Fibroblast of upper back skin (primary cell): ENCODE measurements at regions not wholly inside any gene's neighbourhood (a gene's known extent, or its start where the extent isn't known, plus 50 kb on each side); places are given as distances from the start of the nearest gene placed in this dataset.

ENCODE experiments used
- DNase-seq: peaks from one replicate; pipeline ENCODE4 v3.0.0-alpha.2; 2013

- no peak for DNase-seq
Measured at GRCh38 chr2:103284750-103285149, 522.9 kb downstream of the TMEM182 start.

- DNase-seq: no peak
Measured at GRCh38 chr2:103285354-103285753, 523.5 kb downstream of the TMEM182 start.

DNA sequence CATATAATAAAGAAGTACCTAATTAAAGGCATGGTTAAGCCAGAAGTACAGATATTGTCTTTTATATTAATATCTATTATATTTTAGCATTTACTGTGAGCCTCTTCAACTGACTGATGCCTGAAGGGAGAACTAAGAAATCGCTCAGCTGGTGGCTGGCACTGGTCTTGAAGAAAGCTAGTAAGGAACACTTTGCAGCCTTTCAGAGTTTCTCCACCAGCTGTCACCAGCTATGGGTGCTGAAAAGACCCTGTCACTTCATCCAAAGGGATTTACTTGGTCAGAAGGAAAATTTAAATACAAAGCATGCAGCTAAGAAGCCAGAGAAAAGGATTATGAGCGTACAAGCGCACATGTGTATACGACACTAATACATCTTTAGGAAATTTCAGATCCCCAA lies 525.9 kb downstream of the TMEM182 start:
- DNase-seq: no peak

DNA sequence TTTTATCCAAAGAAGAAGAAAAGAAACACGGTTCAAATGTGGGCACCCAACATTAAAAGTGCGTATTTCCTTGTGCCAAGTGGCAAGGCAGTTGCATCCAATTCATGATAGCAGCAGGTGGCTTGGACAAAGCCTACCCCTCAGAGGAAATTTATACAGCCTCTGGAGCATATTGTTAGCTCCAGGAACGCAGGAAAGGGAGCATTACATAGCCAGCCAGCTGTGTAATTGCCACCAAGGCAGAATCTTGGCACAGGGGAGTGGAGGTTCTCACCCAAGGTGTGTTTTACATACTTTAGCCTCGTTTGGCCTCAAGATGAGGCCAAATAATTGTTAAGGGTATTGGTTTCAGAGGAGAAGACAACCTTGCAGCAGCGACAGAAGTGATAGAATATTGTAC lies 526.9 kb downstream of the TMEM182 start:
- DNase-seq: no peak

GRCh38 chr2:103289105-103289725 lies 527.4 kb downstream of the TMEM182 start:
- DNase-seq: no peak

DNA sequence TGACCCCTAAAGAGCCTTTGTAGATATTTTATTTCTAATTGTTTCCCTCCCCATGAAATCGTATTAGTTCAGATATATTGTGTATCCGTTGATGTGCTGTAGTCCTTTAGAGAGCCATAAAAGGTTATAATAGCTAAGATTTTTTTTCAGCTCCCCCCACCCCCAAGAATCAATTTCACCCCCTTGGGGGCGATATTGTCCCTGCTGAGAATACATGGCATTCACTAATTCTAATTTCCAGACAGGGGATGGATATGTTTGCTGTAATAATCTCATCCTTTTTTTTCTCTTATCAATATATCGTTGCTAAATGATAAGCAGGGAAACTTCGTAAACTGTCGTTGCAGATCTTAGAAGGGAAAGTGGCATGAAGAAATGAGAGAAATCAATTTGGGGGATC lies 530.7 kb downstream of the TMEM182 start:
- no peak for DNase-seq

GRCh38 chr2:103293067-103293741 lies 531.4 kb downstream of the TMEM182 start:
- DNase-seq: no peak

DNA sequence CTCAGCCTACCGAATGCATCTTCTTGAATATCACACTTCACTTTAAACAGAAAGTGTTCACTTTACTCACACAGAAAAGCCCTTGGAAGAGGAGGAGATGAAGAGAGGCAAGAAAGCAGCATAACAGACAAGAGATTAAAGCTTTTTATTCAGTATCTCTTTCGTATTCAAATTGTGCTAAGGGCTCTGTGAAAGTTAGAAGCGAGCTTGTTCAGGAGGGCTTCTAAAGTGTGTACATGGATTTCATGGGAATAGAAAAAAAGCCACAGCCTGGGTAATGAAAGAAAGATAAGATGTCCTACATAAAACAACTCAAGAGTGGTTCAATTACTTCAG lies 531.9 kb downstream of the TMEM182 start:
- no peak for DNase-seq

DNA sequence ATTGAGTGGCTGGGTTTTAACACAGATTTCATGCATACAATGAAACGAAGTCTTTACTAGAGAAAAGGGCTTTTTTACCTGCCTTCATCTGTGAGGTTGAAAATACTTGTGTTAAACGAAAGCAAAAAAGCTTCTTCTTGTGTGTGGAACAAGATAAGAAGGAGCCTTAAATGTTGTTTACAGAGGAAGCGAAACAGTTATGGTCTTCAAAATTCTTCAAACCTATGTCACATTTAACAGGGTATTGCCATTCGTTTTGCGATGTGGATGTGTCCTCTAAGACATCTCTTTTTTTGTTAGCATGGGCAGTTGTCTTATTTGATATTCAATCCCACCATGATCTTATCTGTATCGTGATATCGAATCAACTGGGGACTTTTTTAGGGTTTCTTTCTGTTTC lies 532.6 kb downstream of the TMEM182 start:
- no peak for DNase-seq

GRCh38 chr2:103295591-103295990 lies 533.8 kb downstream of the TMEM182 start:
- no peak for DNase-seq

DNA sequence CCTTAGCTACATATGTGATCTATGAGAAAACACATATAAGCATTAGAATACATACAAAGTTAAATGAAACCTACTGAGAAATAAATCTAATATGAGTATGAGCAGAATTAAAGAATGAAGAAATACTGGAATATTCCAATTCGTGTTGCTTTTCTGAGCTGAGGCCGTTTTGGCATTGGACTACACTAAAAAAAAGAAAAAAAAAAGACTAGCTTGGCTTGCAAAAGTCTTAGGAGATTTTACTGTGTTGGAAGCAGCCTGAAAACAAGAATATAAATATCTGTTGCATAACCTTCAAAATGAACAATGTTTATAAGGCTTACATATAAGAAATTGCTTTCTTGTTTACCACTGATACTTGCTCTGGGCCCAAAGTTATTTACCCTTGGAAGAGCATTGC lies 562.8 kb downstream of the TMEM182 start:
- DNase-seq: no peak

GRCh38 chr2:103327386-103327785 lies 565.6 kb downstream of the TMEM182 start:
- no peak for DNase-seq

DNA sequence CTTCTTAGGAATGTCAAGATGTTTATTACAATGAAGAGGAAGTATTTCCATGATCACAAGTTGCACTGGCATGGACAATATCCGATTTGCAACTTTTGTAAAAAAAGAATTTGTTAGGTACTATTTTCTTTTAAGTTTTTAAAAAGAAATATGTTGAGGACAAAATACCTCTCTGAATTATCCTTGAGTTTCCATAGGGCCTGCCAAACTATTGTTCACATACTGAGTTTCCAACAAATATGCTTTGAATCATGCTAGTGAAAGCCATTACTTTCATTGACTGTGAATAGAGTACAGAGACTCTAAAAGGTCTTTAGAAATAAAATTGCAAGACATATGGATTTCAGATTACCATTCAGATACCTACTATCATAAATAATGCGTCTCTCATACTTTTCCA lies 566.1 kb downstream of the TMEM182 start:
- DNase-seq: no peak

DNA sequence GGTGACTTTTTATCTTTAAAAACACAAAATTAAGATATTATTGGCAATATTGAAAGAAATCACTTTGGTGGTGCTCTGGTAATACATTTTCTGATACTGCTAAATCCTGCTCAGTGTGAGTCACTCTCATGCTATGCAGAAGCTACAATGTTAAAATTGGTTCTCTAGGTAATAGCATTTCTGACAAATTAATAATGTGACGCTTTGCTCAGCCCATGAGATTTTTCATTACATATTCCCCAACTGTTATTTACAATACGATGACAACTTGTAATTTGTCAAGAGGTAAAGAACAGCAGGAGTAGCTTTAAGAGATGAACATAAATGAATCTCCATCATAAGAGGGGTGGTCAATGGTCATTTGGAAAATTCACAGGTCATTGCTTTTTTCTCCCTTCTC lies 573.6 kb downstream of the TMEM182 start:
- no peak for DNase-seq

- no peak for DNase-seq
Measured at GRCh38 chr2:103338819-103339218, 577.0 kb downstream of the TMEM182 start.

DNA sequence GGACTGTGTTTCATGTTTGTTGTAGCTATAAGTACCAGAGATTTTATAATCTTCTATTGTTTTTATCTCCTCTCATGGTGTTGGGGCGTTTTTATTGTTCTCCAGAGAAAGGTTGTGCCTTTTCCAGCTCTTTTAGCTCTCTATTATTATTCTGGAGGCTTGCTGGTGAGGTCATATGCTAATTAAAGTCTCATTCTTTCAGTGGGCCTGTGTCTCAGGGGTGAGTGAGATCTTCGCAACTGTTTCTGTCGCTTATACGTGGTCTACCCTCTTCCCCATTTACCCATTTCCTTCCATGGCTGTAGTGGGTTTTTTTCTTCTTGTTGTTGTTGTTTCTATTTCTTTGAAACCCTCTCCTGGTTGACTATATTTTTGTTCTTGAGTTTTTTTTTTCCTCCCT lies 584.9 kb downstream of the TMEM182 start:
- DNase-seq: no peak

- DNase-seq: no peak
Measured at GRCh38 chr2:103353774-103354173, 591.9 kb downstream of the TMEM182 start.

DNA sequence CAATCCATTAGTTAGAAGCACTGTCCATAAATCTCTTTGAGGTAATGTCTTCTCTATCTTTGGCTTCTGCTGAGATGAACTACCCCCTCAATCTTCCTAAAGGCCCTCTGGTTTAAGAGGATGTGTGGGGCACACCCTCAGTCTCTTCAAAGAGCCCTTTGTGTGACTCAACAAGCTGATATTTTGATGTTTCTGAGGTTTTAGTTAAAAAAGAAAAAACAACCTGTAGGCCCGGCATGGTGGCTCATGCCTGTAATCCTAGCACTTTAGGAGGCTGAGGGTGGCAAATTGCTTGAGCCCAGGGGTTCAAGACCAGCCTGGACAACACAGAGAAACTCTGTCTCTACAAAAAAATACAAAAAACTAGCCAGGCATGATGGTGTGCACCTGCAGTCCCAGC lies 593.5 kb downstream of the TMEM182 start:
- no peak for DNase-seq

GRCh38 chr2:103361712-103362111 lies 599.9 kb downstream of the TMEM182 start:
- no peak for DNase-seq

DNA sequence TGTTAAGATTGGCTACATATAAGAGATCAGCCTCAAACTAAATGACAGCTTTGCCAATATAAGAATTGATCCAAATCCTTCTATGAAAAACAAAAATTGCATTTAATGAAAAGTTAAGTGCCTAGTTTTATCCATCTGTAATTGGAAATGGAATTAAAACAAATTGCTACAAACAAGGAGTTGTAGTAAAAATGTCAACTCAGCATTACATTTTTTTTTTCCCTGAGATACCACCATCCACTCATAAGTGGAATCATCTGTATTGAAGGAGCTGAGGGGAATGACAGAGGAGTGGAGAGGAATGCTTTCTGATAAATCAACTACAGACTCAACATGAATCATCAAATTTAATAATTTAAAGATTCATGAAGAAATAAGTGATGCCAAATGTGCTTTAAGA lies 601.8 kb downstream of the TMEM182 start:
- no peak for DNase-seq

DNA sequence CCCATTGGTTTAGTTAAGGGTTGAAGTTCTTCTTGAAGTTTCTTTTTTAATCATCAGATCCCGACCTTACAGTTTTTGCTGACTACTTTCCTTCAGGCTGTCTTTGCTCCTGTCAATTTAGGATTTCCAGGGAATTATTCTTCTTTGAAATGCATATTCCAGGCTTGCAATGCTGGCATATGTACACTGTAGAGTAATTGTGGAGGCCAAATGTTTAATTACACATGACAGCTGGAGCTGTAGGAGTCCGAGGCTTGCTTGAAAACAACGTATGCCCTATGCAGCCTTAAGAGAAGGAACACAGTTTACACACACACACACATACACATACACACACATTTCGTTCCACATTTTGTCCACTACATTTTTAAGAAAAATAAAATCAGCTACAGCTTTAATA lies 602.3 kb downstream of the TMEM182 start:
- no peak for DNase-seq

- no peak for DNase-seq
Measured at GRCh38 chr2:103365071-103365470, 603.2 kb downstream of the TMEM182 start.

GRCh38 chr2:103367877-103368276 lies 606.0 kb downstream of the TMEM182 start:
- DNase-seq: no peak

DNA sequence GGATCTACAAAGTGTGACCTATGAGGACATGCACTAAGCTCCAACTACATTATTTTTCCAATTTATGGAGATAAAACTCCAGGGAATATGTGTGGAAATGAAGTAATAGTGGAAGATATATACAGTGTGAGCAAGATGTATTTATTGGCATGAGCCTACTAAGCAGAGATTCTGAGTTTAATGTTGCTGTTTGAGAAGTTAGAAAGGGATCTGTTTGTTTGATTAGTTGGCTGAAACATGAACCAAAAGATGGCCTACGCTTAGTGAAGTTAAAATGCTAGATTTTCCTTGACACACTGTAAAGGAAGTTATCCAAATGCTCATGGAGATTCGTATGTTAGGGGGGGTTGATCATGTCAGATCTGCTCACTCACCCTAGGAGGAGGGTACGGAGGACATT lies 621.7 kb downstream of the TMEM182 start:
- no peak for DNase-seq

DNA sequence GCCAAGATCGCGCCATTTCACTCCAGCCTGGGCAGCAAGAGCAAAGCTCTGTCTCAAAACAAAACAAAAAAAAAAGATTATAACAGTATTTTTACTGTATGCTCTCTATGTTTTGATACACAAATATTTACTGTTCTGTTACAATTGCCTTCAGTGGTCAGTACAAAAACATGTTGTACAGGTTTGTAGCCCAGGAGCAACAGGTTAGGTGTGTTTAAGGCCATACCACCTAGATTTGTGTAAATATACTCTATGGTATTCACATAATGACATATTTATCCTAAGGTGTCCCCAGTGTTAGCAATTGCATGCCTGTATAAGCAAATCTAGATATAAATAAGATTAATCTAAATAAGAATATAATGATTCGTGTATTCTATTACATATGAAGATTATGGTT lies 625.0 kb downstream of the TMEM182 start:
- DNase-seq: no peak
